H1 (cell line): ENCODE measurements at regions not wholly inside any gene's neighbourhood (a gene's known extent, or its start where the extent isn't known, plus 50 kb on each side); places are given as distances from the start of the nearest gene placed in this dataset.

Source experiments
- CTCF ChIA-PET: fragments of 300-600 bp; sonication (Branson Sonifier 250); formaldehyde crosslinking; loops from one replicate; lab custom pipeline; 2021; ENCODE audit not compliant: partially characterized antibody; lab: Charles Lee
- POLR2A ChIA-PET: fragments of 300-600 bp; sonication (Branson Sonifier 250); formaldehyde crosslinking; loops from one replicate; lab custom pipeline; 2021; ENCODE audit warnings: inconsistent platforms; ENCODE audit not compliant: partially characterized antibody; lab: Charles Lee
- DNase-seq, 2 experiments: peaks; one replicate each; pipeline versions ENCODE4 v3.0.0 to v3.0.0-alpha.2; 2010 to 2022; ENCODE audit warnings: low spot score in 2 of 2, low read depth in 1 of 2, mixed read lengths in 1 of 2
- FAIRE-seq: peaks from 2 replicates; lab custom pipeline; 2011; peaks lifted over from hg19 to GRCh38; lab: Jason Lieb, UNC
- H2AFZ ChIP-seq: 2 replicates; pipeline ENCODE4 v1.8.1; 2012; ENCODE audit warnings: low read length, inconsistent platforms
- H2AK5ac ChIP-seq: 2 replicates; pipeline ENCODE4 v1.6.1; 2013; ENCODE audit warnings: low read depth, low read length
- H2BK120ac ChIP-seq: replicated peaks from 2 replicates; pipeline ENCODE3; 2013; ENCODE audit warnings: low read depth, low read length, inconsistent platforms
- H2BK12ac ChIP-seq: 2 replicates; pipeline ENCODE4 v1.6.1; 2013; ENCODE audit warnings: low read depth, low read length
- H2BK15ac ChIP-seq: 2 replicates; pipeline ENCODE4 v1.6.1; 2013; ENCODE audit warnings: low read length
- H2BK20ac ChIP-seq: 2 replicates; pipeline ENCODE4 v1.6.1; 2013; ENCODE audit warnings: low read length
- H2BK5ac ChIP-seq: 2 replicates; pipeline ENCODE4 v1.6.1; 2013; ENCODE audit warnings: low read depth, low read length
- H3K14ac ChIP-seq: 2 replicates; pipeline ENCODE4 v1.6.1; 2013; ENCODE audit warnings: inconsistent platforms; ENCODE audit not compliant: insufficient read length
- H3K18ac ChIP-seq: 2 replicates; pipeline ENCODE4 v1.6.1; 2013; ENCODE audit warnings: low read length; ENCODE audit errors: extremely low read depth
- H3K23ac ChIP-seq: 2 replicates; pipeline ENCODE4 v1.6.1; 2013; ENCODE audit warnings: inconsistent platforms; ENCODE audit not compliant: insufficient read length
- H3K23me2 ChIP-seq: 2 replicates; pipeline ENCODE4 v1.6.1; 2013; ENCODE audit warnings: low read depth, low read length
- H3K27ac ChIP-seq: 2 replicates; pipeline ENCODE4 v1.6.1; 2011; ENCODE audit warnings: low read depth, low read length, inconsistent platforms
- H3K27me3 ChIP-seq, 4 experiments: replicated peaks in 1 of 4; 1 replicate in 1 of 4; 2 replicates in 3 of 4; pipeline versions ENCODE4 v1.6.1 to v1.8.1; 2011 to 2013; ENCODE audit warnings: low read length in 3 of 4, mild to moderate bottlenecking in 3 of 4, inconsistent platforms in 2 of 4, mixed read lengths in 2 of 4, moderate library complexity in 1 of 4; ENCODE audit not compliant: control insufficient read depth in 3 of 4, insufficient read depth in 3 of 4; ENCODE audit errors: extremely low read depth in 1 of 4
- H3K36me3 ChIP-seq, 4 experiments: 2 replicates each; pipeline versions ENCODE4 v1.6.1 to v1.8.1; 2011 to 2013; ENCODE audit warnings: mild to moderate bottlenecking in 4 of 4, low read length in 3 of 4, moderate library complexity in 2 of 4, control low read depth in 1 of 4, inconsistent platforms in 1 of 4; ENCODE audit not compliant: insufficient read depth in 4 of 4, control insufficient read depth in 2 of 4
- H3K4ac ChIP-seq: replicated peaks from 2 replicates; pipeline ENCODE3; 2013; ENCODE audit warnings: low read length, low read depth, mixed read lengths, inconsistent platforms; ENCODE audit not compliant: insufficient read length
- H3K4me1 ChIP-seq, 4 experiments: replicated peaks in 1 of 4; 1 replicate in 1 of 4; 2 replicates in 3 of 4; pipeline versions ENCODE4 v1.6.1 to v1.8.1; 2011 to 2013; ENCODE audit warnings: low read length in 3 of 4, inconsistent platforms in 2 of 4, mixed read lengths in 1 of 4; ENCODE audit not compliant: insufficient read depth in 4 of 4, control insufficient read depth in 3 of 4
- H3K4me2 ChIP-seq, 2 experiments: 2 replicates each; pipeline versions ENCODE4 v1.6.1 to v1.8.1; 2011 to 2013; ENCODE audit warnings: low read depth in 2 of 2, low read length in 2 of 2, control low read depth in 1 of 2, inconsistent platforms in 1 of 2, mild to moderate bottlenecking in 1 of 2; ENCODE audit not compliant: insufficient read depth in 1 of 2
- H3K4me3 ChIP-seq, 4 experiments: fragments of 200-600, 300-600 bp in 1 of 4; sonication (generic), shearing (Covaris generic), sonication (Bioruptor Twin) in 1 of 4; 2 replicates each; pipeline versions ENCODE4 v1.5.1 to v1.8.1; 2011 to 2016; ENCODE audit warnings: low read length in 4 of 4, low read depth in 3 of 4, control low read depth in 2 of 4, inconsistent platforms in 2 of 4, mild to moderate bottlenecking in 2 of 4, mixed read lengths in 1 of 4, moderate library complexity in 1 of 4; ENCODE audit not compliant: insufficient read depth in 2 of 4; ENCODE audit errors: extremely low read depth in 1 of 4
- H3K56ac ChIP-seq: replicated peaks from 2 replicates; pipeline ENCODE3; 2013; ENCODE audit warnings: low read depth, mild to moderate bottlenecking, mixed read lengths, low read length, inconsistent platforms; ENCODE audit not compliant: insufficient read length
- H3K79me1 ChIP-seq: 2 replicates; pipeline ENCODE4 v1.6.1; 2013; ENCODE audit warnings: low read depth, low read length, control low read depth
- H3K79me2 ChIP-seq, 2 experiments: 2 replicates each; pipeline versions ENCODE4 v1.6.1 to v1.8.1; 2012 to 2013; ENCODE audit warnings: low read length in 2 of 2, mild to moderate bottlenecking in 2 of 2, inconsistent platforms in 1 of 2; ENCODE audit not compliant: insufficient read depth in 2 of 2, control insufficient read depth in 1 of 2
- H3K9ac ChIP-seq, 4 experiments: replicated peaks in 1 of 4; 1 replicate in 1 of 4; 2 replicates in 3 of 4; pipeline versions ENCODE4 v1.6.1 to v1.8.1; 2011 to 2013; ENCODE audit warnings: low read depth in 3 of 4, low read length in 3 of 4, control low read depth in 2 of 4, mild to moderate bottlenecking in 2 of 4, moderate library complexity in 2 of 4, inconsistent platforms in 1 of 4; ENCODE audit errors: extremely low read depth in 1 of 4
- H3K9me3 ChIP-seq, 2 experiments: 2 replicates each; pipeline versions ENCODE4 v1.6.1 to v1.8.1; 2012 to 2013; ENCODE audit warnings: mild to moderate bottlenecking in 2 of 2, moderate library complexity in 2 of 2, control low read depth in 1 of 2, inconsistent platforms in 1 of 2, low read depth in 1 of 2, low read length in 1 of 2, mixed read lengths in 1 of 2; ENCODE audit not compliant: insufficient read depth in 2 of 2
- H4K20me1 ChIP-seq, 2 experiments: replicated peaks in 1 of 2; 2 replicates each; pipeline versions ENCODE3 to v1.8.1; 2011 to 2013; ENCODE audit warnings: inconsistent platforms in 2 of 2, low read length in 2 of 2, mild to moderate bottlenecking in 1 of 2; ENCODE audit not compliant: insufficient read depth in 2 of 2, control insufficient read depth in 1 of 2
- H4K5ac ChIP-seq: 2 replicates; pipeline ENCODE4 v1.6.1; 2013; ENCODE audit warnings: low read length, low read depth, mixed read lengths, inconsistent platforms; ENCODE audit not compliant: insufficient read length
- H4K8ac ChIP-seq: 2 replicates; pipeline ENCODE4 v1.8.0; 2013; ENCODE audit warnings: mild to moderate bottlenecking, moderate library complexity, low read length, inconsistent platforms; ENCODE audit not compliant: insufficient read depth; ENCODE audit errors: extremely low read depth
- H4K91ac ChIP-seq: replicated peaks from 2 replicates; pipeline ENCODE3; 2013; ENCODE audit warnings: low read length, mixed read lengths, inconsistent platforms; ENCODE audit not compliant: insufficient read length
- BACH1 ChIP-seq: IDR thresholded peaks from 2 replicates; pipeline ENCODE4 v1.6.1; 2012; ENCODE audit warnings: low read length, improper control_type of control experiment
- CREB1 ChIP-seq: IDR thresholded peaks from 2 replicates; pipeline ENCODE4 v1.6.1; 2012; ENCODE audit warnings: inconsistent platforms
- JUN ChIP-seq: IDR thresholded peaks from 2 replicates; pipeline ENCODE4 v1.6.1; 2011; ENCODE audit warnings: low read depth, mild to moderate bottlenecking, improper control_type of control experiment, low read length
- JUND ChIP-seq: IDR thresholded peaks from 2 replicates; pipeline ENCODE4 v1.6.1; 2011; ENCODE audit warnings: mild to moderate bottlenecking, improper control_type of control experiment, low read length
- KDM4A ChIP-seq: IDR thresholded peaks from one replicate; pipeline ENCODE4 v1.7.1; 2012; ENCODE audit warnings: low read depth, mild to moderate bottlenecking, moderate library complexity, low read length, inconsistent platforms; ENCODE audit not compliant: severe bottlenecking
- MAFK ChIP-seq: IDR thresholded peaks from 2 replicates; pipeline ENCODE4 v1.6.1; 2012; ENCODE audit warnings: low read depth, mild to moderate bottlenecking, improper control_type of control experiment, low read length
- NRF1 ChIP-seq: IDR thresholded peaks from 2 replicates; pipeline ENCODE4 v1.6.1; 2011; ENCODE audit warnings: mild to moderate bottlenecking, low read depth, low read length, improper control_type of control experiment
- PHF8 ChIP-seq: fragments of 200-600 bp; sonication (generic); conservative IDR thresholded peaks from 2 replicates; pipeline ENCODE4 v1.7.1; 2012; ENCODE audit warnings: low read depth, mild to moderate bottlenecking, inconsistent platforms, low read length, moderate library complexity
- RNF2 ChIP-seq: fragments of 200-900, 300-1000 bp; sonication (generic); IDR thresholded peaks from 2 replicates; pipeline ENCODE4 v1.7.1; 2016; ENCODE audit warnings: borderline replicate concordance, low read depth, mild to moderate bottlenecking, antibody characterized with exemption, low read length; ENCODE audit not compliant: poor library complexity, severe bottlenecking; ENCODE audit errors: missing control alignments
- SP2 ChIP-seq: IDR thresholded peaks from 2 replicates; pipeline ENCODE4 v1.6.1; 2012; ENCODE audit warnings: mild to moderate bottlenecking, low read length, inconsistent platforms
- SRF ChIP-seq: IDR thresholded peaks from 2 replicates; pipeline ENCODE4 v1.6.1; 2011; ENCODE audit warnings: mild to moderate bottlenecking, low read depth, low read length, moderate library complexity
- TAF1 ChIP-seq: IDR thresholded peaks from 2 replicates; pipeline ENCODE4 v1.6.1; 2011; ENCODE audit warnings: mild to moderate bottlenecking, low read depth, low read length
- WGBS, 2 experiments: shearing (Covaris generic) in 1 of 2; methylation state at CpG; one replicate each; pipeline versions ENCODE4 v1.1.6 to v1.1.7; 2013 to 2015; ENCODE audit warnings: low lambda C conversion rate in 2 of 2, mixed read lengths in 2 of 2, inconsistent platforms in 1 of 2, low coverage in 1 of 2, missing lambda C conversion rate in 1 of 2; ENCODE audit not compliant: insufficient replicate concordance in 2 of 2, insufficient coverage in 1 of 2, insufficient read length in 1 of 2; ENCODE audit errors: extremely low coverage in 1 of 2, missing lambda C conversion rate in 1 of 2; 5-methylcytosine and 5-hydroxymethylcytosine counted together
- TF ChIP-seq, protein P1 (sequence below): IDR thresholded peaks from 2 replicates; pipeline ENCODE4 v1.6.1; 2012; ENCODE audit warnings: low read length, inconsistent platforms
- TF ChIP-seq, protein P2 (sequence below): IDR thresholded peaks from 2 replicates; pipeline ENCODE4 v1.6.1; 2012; ENCODE audit warnings: inconsistent platforms

DNA sequence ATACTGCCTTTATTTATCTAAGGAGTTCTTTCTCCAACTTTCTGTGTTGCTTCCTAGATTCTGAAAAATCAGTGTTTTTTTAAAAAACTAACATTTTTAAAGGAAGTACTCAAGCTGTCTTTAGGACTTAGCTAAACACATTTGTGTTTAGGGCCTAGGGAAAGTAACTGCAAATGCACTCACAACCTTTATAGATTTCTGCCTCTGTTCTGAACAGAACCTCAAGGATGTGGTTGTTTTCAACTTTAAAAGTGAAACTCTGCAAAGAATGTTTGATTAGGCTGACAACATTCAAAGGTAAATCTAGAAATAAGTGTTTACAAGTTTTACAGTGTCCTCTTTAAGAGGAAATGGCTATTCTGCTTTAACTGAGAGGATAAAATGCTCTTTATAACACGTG is 55.4 kb upstream of the CNTN5 start:
- no peak overlapping the region for H2BK120ac ChIP-seq
- no peak overlapping the region for H4K8ac ChIP-seq
- H3K27me3 ChIP-seq = no peaks in the 10 kb centered on the region
- H3K56ac ChIP-seq = no peak overlapping the region
- no peak overlapping the region for H3K27ac ChIP-seq
- H3K23ac ChIP-seq = no peak overlapping the region
- H4K91ac ChIP-seq = no peak overlapping the region
- FAIRE-seq = no peak
- no peak overlapping the region for H3K18ac ChIP-seq
- H3K4me3 ChIP-seq = no peak overlapping the region
- no peak overlapping the region for H2BK12ac ChIP-seq
- no peak overlapping the region for H3K4ac ChIP-seq
- WGBS, 2 experiments = 90% methylated on average over 1 of the region's 1 CpG; no CpG with 5 or more reads in 1 of the 2 experiments
- no peaks in the 10 kb centered on the region for H4K20me1 ChIP-seq
- no peaks in the 10 kb centered on the region for H3K36me3 ChIP-seq
- H3K4me1 ChIP-seq = no peaks in the 10 kb centered on the region
- no peaks in the 10 kb centered on the region for H3K23me2 ChIP-seq
- H3K79me2 ChIP-seq = no peaks in the 10 kb centered on the region
- H3K9ac ChIP-seq = no peak overlapping the region
- H2AK5ac ChIP-seq = no peak overlapping the region
- ChIA-PET POLR2A (no interaction called here), CTCF (no interaction called here)
- no peak overlapping the region for H2BK5ac ChIP-seq
- no peak for DNase-seq
- H3K4me2 ChIP-seq = no peak overlapping the region
- no peak overlapping the region for H4K5ac ChIP-seq
- no peaks in the 10 kb centered on the region for H3K79me1 ChIP-seq
- H2AFZ ChIP-seq = no peak overlapping the region
- no peaks in the 10 kb centered on the region for H3K9me3 ChIP-seq
- no peak overlapping the region for H3K14ac ChIP-seq
- no peak overlapping the region for H2BK15ac ChIP-seq
- no peak overlapping the region for H2BK20ac ChIP-seq
- TF ChIP-seq SP2 (no peak), TAF1 (no peak), MAFK (no peak), SRF (no peak), RNF2 (no peak), CREB1 (no peak), JUND (no peak), JUN (no peak), KDM4A (no peak), PHF8 (no peak), NRF1 (no peak), BACH1 (no peak)
- TF ChIP-seq, protein P1, sequence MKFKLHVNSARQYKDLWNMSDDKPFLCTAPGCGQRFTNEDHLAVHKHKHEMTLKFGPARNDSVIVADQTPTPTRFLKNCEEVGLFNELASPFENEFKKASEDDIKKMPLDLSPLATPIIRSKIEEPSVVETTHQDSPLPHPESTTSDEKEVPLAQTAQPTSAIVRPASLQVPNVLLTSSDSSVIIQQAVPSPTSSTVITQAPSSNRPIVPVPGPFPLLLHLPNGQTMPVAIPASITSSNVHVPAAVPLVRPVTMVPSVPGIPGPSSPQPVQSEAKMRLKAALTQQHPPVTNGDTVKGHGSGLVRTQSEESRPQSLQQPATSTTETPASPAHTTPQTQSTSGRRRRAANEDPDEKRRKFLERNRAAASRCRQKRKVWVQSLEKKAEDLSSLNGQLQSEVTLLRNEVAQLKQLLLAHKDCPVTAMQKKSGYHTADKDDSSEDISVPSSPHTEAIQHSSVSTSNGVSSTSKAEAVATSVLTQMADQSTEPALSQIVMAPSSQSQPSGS = no peak
- TF ChIP-seq, protein P2, sequence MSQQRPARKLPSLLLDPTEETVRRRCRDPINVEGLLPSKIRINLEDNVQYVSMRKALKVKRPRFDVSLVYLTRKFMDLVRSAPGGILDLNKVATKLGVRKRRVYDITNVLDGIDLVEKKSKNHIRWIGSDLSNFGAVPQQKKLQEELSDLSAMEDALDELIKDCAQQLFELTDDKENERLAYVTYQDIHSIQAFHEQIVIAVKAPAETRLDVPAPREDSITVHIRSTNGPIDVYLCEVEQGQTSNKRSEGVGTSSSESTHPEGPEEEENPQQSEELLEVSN = no peak
